HG03520 (cell line): ENCODE measurements at regions not wholly inside any gene's neighbourhood (a gene's known extent, or its start where the extent isn't known, plus 50 kb on each side); places are given as distances from the start of the nearest gene placed in this dataset.

Experiments used
- ATAC-seq: cut with Tn5 transposase; IDR thresholded peaks from one replicate; pipeline ENCODE4 v1.9.1; 2021; ENCODE audit warnings: mild to moderate bottlenecking, moderate library complexity; ENCODE audit not compliant: unreplicated experiment

DNA sequence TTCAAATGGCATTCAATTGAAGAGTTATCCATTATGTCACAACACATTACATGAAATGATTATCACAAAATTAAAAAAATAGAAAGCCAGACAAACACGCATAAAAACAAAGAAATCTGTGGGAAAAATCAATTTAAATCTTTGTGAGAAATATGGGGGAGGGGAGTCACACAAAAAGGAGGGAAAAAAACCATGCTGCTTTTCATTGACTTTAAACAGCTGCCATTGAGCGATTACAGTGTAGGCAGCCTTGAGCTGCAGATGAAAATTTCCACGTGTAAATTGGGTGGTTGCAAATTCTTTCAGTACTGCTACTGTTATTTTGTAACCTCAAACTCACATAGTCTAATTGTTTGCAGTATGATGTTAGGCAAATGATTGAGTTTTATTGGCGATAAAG is 889.9 kb upstream of the PHF14 start:
- ATAC-seq: no peak

DNA sequence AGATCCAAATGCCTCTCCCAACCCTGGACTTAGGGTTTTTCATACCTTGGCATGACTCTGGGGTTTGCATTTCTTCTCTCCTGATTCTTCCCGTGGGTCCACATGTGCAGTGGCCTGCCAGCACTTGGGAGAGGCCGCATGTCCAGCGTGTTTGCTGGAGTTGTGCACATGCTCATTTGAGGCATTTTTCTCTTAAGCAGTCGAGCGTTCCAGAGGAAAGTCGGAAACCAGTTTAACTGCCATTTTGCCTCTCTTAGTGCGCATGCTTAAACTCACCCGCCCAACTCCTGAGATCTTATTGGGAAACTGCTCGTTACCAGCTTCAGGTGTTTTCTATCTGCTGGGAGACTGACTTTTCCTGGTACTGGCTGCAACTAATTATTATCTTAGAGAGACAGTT is 888.4 kb upstream of the PHF14 start:
- ATAC-seq: no peak

GRCh38 chr7:10100572-10100971 is 873.1 kb upstream of the PHF14 start:
- ATAC-seq: no peak

DNA sequence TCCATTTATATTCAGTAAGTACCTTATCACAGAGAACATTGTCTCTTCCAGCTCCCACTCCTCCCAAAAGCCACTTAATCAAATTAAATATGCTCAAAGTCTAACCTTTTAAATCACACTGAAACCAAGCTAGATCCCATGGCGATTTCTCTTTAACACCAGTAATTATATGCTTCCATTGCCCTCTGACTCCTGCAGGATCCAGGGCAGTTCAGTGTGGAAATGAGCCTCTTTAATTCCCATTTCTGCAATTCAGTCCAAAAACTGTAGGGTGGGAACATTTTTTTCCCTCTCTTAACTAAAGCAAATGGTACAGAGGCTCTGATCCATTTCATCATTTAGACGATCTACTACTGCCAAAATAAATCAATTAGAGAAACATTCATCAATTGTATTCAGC is 872.3 kb upstream of the PHF14 start:
- no peak for ATAC-seq

DNA sequence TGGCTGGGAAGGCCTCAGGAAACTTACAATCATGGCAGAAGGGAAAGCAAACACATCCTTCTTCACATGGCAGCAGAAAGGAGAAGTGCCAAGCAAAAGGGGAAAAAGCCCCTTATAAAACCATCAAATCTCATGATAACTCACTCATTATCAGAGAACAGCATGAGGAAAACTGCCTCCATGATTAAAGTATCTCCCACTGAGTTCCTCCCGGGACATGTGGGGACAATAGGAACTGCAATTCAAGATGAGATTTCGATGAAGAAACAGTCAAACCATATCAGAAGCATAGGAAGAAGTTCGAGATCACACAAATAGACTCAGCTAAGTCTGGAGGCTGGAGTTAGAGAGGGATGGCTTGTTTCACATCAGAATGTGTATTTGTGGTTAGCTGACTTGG is 869.4 kb upstream of the PHF14 start:
- no peak for ATAC-seq

DNA sequence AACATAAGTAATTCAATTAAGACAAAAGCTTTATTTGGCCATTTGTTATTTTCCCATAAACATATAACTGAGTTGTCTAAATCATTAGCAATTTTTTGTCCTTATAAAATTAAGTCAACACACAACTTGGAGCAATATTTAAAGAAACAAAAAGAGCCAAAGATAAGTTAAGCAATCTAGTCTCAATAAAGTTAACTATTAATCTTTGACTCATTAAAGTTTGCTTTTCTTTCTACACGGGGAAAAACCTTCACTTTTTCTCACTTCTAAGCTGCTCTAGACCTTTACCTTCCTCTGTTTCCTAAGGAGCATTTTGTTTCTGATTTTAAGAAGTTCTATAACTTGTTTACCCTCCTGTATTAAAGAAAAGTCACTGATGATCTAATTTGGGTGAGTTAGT is 867.1 kb upstream of the PHF14 start:
- ATAC-seq: no peak

DNA sequence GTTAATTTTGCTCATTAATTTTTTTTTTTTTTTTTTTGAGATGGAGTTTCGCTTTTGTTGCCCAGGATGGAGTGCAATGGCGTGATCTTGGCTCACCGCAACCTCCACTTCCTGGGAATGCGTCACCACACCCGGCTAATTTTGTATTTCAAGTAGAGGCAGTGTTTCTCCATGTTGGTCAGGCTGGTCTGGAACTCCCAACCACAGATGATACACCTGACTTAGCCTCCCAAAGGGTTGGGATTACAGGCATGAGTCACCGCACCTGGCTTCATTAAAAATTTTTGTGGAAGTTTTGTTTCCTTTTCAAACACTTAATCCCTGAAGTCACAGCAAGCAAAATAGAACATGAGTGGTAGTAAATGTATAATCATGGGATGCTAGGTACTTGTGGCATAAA is 857.2 kb upstream of the PHF14 start:
- ATAC-seq: no peak

DNA sequence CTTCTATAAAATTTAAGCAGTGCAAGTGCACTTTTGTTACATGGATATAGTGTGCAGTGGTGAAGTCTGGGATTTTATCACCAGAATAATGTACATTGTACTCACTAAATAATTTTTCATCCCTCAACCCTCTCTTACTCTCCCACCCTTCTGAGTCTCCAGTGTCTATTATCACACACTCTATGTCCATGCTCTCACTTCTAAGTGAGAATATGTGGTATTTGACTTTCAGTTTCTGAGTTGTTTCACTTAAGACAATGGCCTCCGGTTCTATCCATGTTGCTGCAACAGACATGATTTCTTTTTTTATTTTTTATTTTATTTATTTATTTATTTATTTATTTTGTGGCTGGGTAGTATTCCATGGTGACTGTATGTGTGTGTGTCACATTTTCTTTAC is 855.9 kb upstream of the PHF14 start:
- no peak for ATAC-seq

- no peak for ATAC-seq
These were observed 852.7 kb upstream of the PHF14 start for GRCh38 chr7:10120936-10121335.

GRCh38 chr7:10121631-10122030 is 852.0 kb upstream of the PHF14 start:
- no peak for ATAC-seq

DNA sequence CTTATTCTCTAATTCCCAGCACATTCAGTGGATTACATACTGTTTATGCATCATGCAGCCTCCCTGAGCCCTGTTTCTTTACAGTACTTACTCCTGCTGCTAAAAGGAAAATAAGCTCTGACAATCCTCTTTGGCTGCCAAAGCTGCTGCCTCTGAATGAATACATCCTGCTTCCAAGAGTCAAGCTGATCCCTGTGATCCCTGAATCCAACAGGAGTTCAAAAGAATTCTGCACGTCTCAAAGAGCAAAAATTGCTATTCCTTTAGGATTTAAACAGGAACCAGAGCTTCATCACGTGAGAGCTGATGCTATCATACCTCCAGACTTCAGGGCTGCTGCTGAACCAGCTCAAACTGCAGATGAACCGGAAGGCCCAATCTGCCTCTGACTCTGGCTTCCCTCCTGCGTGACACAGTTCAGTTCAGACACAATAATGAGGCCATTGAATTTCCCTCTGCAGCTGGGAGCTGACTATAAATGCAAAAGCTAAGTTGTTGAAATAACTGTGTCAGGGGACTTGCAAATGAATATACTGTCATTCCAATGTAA is 851.0 kb upstream of the PHF14 start:
- ATAC-seq: no peak

- ATAC-seq: no peak
These were observed 844.9 kb upstream of the PHF14 start for GRCh38 chr7:10128748-10129147.

- no peak for ATAC-seq
These were observed 835.4 kb upstream of the PHF14 start for GRCh38 chr7:10138087-10138854.

- no peak for ATAC-seq
These were observed 827.4 kb upstream of the PHF14 start for GRCh38 chr7:10146271-10146670.

DNA sequence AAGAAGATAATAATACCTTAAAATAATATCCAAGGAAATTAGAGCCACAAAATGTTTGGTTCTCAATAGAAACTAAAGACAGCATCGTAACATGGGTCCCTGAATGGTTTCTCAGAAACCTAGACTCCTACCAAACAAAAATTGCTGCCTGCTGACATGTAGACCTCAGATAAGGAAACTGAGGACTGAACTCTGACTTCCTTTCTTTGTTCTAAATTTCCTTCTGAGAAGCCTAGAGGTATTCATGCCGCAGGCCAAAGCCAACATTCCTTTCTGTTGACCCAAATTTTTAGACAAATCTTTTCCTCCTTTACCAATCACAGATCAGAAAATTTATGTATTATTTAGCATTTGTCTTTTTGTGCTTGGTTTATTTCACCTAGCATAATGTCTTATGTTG is 816.7 kb upstream of the PHF14 start:
- ATAC-seq: no peak

GRCh38 chr7:10181996-10182395 is 791.7 kb upstream of the PHF14 start:
- no peak for ATAC-seq

- no peak for ATAC-seq
These were observed 781.6 kb upstream of the PHF14 start for GRCh38 chr7:10192074-10192473.

DNA sequence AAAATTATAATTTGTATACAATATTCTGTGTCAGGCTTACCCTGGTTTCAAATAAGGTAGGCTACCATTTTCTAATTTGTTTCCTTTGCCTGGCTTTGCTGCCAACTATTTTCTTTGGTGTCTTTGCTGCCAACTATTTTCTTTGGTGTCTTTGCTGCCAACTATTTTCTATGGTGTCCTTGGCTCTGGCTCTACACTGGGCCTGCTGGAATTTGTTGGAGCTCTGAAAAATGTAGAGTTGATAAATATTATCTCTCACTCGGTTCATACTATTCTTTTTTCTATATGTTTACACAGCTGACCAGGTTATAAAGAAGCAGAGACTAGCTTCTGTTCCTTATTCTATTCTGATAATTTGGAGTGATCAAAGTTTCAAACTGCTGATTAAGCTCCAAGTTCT is 768.0 kb upstream of the PHF14 start:
- ATAC-seq: no peak

DNA sequence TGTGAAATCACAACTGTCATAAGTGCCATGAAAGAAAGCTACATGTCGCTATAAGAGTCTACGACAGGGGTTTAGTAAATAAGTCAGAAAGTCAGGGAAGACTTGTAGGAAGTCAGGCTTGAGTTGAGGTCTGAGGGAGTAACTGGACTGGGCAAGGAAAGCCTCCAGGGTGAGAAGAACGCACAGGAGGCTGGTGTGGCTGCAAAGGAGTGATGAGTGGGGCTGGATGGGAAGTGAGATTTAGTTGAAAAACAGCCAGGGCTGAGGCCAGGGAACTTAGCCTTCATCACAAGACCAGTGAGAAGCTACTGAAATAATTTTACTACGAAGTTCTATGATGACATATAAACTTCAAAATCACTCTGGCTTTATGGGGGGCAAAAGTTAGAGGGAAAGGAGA is 763.7 kb upstream of the PHF14 start:
- ATAC-seq: no peak

GRCh38 chr7:10211016-10211415 is 762.7 kb upstream of the PHF14 start:
- no peak for ATAC-seq

- no peak for ATAC-seq
These were observed 761.8 kb upstream of the PHF14 start for GRCh38 chr7:10211861-10212260.

DNA sequence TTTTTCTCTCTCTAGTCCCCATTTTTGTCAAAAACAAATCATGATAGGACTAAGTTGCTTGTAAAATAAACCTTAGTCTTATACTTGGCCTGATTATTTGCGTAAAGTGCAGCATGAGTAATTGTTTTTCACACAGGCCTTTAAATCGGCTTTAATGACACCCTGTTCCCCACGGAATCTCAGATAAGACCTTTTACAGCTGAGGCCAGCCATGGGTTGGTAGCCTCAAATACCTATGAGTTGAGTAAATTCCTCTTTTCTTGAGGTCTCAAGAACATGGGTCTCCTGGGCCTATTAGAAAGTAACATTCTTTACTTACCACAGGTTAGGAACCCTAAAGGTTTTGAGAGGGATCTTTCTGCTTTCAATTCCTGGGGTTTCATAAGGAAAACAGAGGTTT is 761.0 kb upstream of the PHF14 start:
- ATAC-seq: no peak

DNA sequence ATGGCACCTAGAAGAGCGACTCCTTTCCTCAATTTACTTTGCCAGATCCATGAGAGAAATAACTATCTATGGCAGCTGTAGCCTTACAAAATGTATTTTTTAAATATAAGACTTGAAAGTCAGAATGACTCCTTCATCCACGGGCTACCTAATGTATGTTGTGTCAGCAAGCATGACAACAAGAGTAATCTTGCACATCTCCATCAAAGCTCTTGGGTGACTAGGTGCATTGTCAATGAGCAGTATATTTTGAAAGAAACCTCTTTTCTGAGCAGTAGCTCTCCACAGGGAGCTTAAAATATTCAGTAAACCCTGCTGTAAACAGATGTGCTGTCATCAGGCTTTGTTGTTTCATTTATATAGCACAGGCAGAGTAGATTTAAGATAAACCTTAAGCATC is 757.2 kb upstream of the PHF14 start:
- ATAC-seq: no peak
